ENCODE measurements at regions not wholly inside any gene's neighbourhood (a gene's known extent, or its start where the extent isn't known, plus 50 kb on each side); places are given as distances from the start of the nearest gene placed in this dataset.

- POLR2A ChIA-PET: no interaction called here
- no peak for TF ChIP-seq CTCF (IDR thresholded peaks at IDR 0.05; ENCODE audit: insufficient read depth, low read depth, low read length)
- no peak for DNase-seq (ENCODE audit: low read depth)
- Histone ChIP-seq H3K36me3 (ENCODE audit: control insufficient read depth, insufficient read depth, low read length) (no peaks in the 10 kb centered on the region), H3K4me3 (ENCODE audit: low read depth, low read length) (no peak overlapping the region), H3K27me3 (ENCODE audit: control insufficient read depth, insufficient read depth, low read length) (no peaks in the 10 kb centered on the region)
- CTCF ChIA-PET: no interaction called here
Measured at GRCh38 chr13:72457151-72457550, 270.3 kb downstream of the MZT1 start.

GRCh38 chr13:72456486-72456885, 270.9 kb downstream of the MZT1 start:
- no peaks in the 10 kb centered on the region for H3K27me3 ChIP-seq (ENCODE audit: control insufficient read depth, insufficient read depth, low read length)
- no peak for DNase-seq (ENCODE audit: low read depth)
- no peaks in the 10 kb centered on the region for H3K36me3 ChIP-seq (ENCODE audit: control insufficient read depth, insufficient read depth, low read length)
- ChIA-PET CTCF (no interaction called here), POLR2A (no interaction called here)
- no peak overlapping the region for H3K4me3 ChIP-seq (ENCODE audit: low read depth, low read length)
- no peak for TF ChIP-seq CTCF (IDR thresholded peaks at IDR 0.05; ENCODE audit: insufficient read depth, low read depth, low read length)

- H3K4me3 ChIP-seq (ENCODE audit: low read depth, low read length): no peak overlapping the region
- ChIA-PET POLR2A (no interaction called here), CTCF (no interaction called here)
- DNase-seq (ENCODE audit: low read depth): no peak
- H3K36me3 ChIP-seq (ENCODE audit: control insufficient read depth, insufficient read depth, low read length): no peaks in the 10 kb centered on the region
- no peaks in the 10 kb centered on the region for H3K27me3 ChIP-seq (ENCODE audit: control insufficient read depth, insufficient read depth, low read length)
- no peak for TF ChIP-seq CTCF (IDR thresholded peaks at IDR 0.05; ENCODE audit: insufficient read depth, low read depth, low read length)
Measured at GRCh38 chr13:72453161-72453560, 274.3 kb downstream of the MZT1 start.

- ChIA-PET CTCF (interaction anchor here (0.8 kb wide), 1 partner anchor 25 kb away, joined by 3 read pairs; no protein-coding TSS in a partner anchor), POLR2A (no interaction called here)
- no peak for DNase-seq (ENCODE audit: low read depth)
- Histone ChIP-seq H3K36me3 (ENCODE audit: control insufficient read depth, insufficient read depth, low read length) (no peaks in the 10 kb centered on the region), H3K27me3 (ENCODE audit: control insufficient read depth, insufficient read depth, low read length) (no peaks in the 10 kb centered on the region), H3K4me3 (ENCODE audit: low read depth, low read length) (no peak overlapping the region)
- TF ChIP-seq CTCF (IDR thresholded peaks at IDR 0.05; ENCODE audit: insufficient read depth, low read depth, low read length): no peak
Measured at GRCh38 chr13:72448082-72448481, 279.3 kb downstream of the MZT1 start.

GRCh38 chr13:72444999-72445398, 282.4 kb downstream of the MZT1 start:
- Histone ChIP-seq H3K36me3 (ENCODE audit: control insufficient read depth, insufficient read depth, low read length) (no peaks in the 10 kb centered on the region), H3K27me3 (ENCODE audit: control insufficient read depth, insufficient read depth, low read length) (no peaks in the 10 kb centered on the region), H3K4me3 (ENCODE audit: low read depth, low read length) (no peak overlapping the region)
- TF ChIP-seq CTCF (IDR thresholded peaks at IDR 0.05; ENCODE audit: insufficient read depth, low read depth, low read length): no peak
- POLR2A ChIA-PET: no interaction called here
- no peak for DNase-seq (ENCODE audit: low read depth)
- CTCF ChIA-PET: interaction anchor here (0.7 kb wide), 1 partner anchor 120 kb away, joined by 3 read pairs; no protein-coding TSS in a partner anchor
